Right lobe of liver (tissue), 6 donors: ENCODE measurements at regions not wholly inside any gene's neighbourhood (a gene's known extent, or its start where the extent isn't known, plus 50 kb on each side); places are given as distances from the start of the nearest gene placed in this dataset.

ENCODE experiments used
- ATAC-seq, 4 donors: fragments of 200-7000 bp; cut with Tn5 transposase; one replicate each; pipeline ENCODE4 v1.9.1; 2020; ENCODE audit warnings: mild to moderate bottlenecking in 4 of 4, moderate library complexity in 4 of 4
- DNase-seq, 3 donors: peaks; one replicate each; pipeline ENCODE4 v3.0.0-alpha.2; 2020
- H3K27ac ChIP-seq, 3 donors: fragments of 200-600 bp; one replicate each; pipeline ENCODE4 v1.8.0; 2022
- H3K27me3 ChIP-seq, 2 donors: fragments of 200-600 bp; one replicate each; pipeline ENCODE4 v1.8.0; 2022
- H3K36me3 ChIP-seq, 4 donors: fragments of 200-600 bp; sonication (generic) in 1 of 4; one replicate each; pipeline versions ENCODE4 v1.5.1 to v1.8.0; 2017 to 2022; ENCODE audit warnings: control low read depth in 1 of 4
- H3K4me1 ChIP-seq, 4 donors: fragments of 200-600 bp; sonication (generic) in 1 of 4; one replicate each; pipeline versions ENCODE4 v1.5.1 to v1.8.0; 2017 to 2022; ENCODE audit warnings: control low read depth in 1 of 4
- H3K4me3 ChIP-seq, 3 donors: fragments of 200-600 bp; one replicate each; pipeline ENCODE4 v1.8.0; 2022
- H3K9me3 ChIP-seq, 4 donors: fragments of 200-600 bp; sonication (generic) in 1 of 4; one replicate each; pipeline versions ENCODE4 v1.5.1 to v1.8.0; 2017 to 2022; ENCODE audit warnings: control low read depth in 1 of 4
- CTCF ChIP-seq, 4 donors: fragments of 200-600 bp in 3 of 4; fragments of 450-650 bp in 1 of 4; IDR thresholded peaks; one replicate each; pipeline versions ENCODE4 v1.5.1 to v1.8.0; 2016 to 2022; ENCODE audit warnings: antibody characterized with exemption in 4 of 4, mild to moderate bottlenecking in 2 of 4
- POLR2A ChIP-seq: fragments of 450-650 bp; IDR thresholded peaks from one replicate; pipeline ENCODE4 v1.6.1; 2017; ENCODE audit warnings: antibody characterized with exemption, mild to moderate bottlenecking
- WGBS: methylation state at CpG from one replicate; pipeline ENCODE4 v1.1.6; 2018; ENCODE audit warnings: low coverage, low lambda C conversion rate; ENCODE audit not compliant: insufficient coverage; ENCODE audit errors: missing lambda C conversion rate; 5-methylcytosine and 5-hydroxymethylcytosine counted together
- intact Hi-C, 2 donors: fragments of 100-400 bp; cut with DNase I; formaldehyde crosslinking; loops; one replicate each; pipeline versions ENCODE4 v1.11.2 to v1.14.1; 2022
- donor health status: DM: no; HTN: yes; CAD: no.
- donor health status: DM: no; HTN: no; CAD: no.
- donor health status: DM: no; HTN: no; CAD: no.
- donor health status: DM: no; HTN: yes; CAD: no.
- donor health status: DM: no; HTN: yes; CAD: no.

GRCh38 chr5:136642976-136643375 is 277.6 kb upstream of the TRPC7 start:
- H3K9me3 ChIP-seq = no peaks in the 10 kb centered on the region
- no peak for ATAC-seq
- H3K4me3 ChIP-seq = no peak overlapping the region
- H3K27ac ChIP-seq = no peak overlapping the region
- TF ChIP-seq CTCF (IDR thresholded peaks at IDR 0.05) (no peak), POLR2A (no peak)
- no peaks in the 10 kb centered on the region for H3K4me1 ChIP-seq
- no peaks in the 10 kb centered on the region for H3K36me3 ChIP-seq
- no peaks in the 10 kb centered on the region for H3K27me3 ChIP-seq
- no peak for DNase-seq
- 53% methylated on average over 2 of the region's 2 CpGs for WGBS
- intact Hi-C loops = no loop called here

DNA sequence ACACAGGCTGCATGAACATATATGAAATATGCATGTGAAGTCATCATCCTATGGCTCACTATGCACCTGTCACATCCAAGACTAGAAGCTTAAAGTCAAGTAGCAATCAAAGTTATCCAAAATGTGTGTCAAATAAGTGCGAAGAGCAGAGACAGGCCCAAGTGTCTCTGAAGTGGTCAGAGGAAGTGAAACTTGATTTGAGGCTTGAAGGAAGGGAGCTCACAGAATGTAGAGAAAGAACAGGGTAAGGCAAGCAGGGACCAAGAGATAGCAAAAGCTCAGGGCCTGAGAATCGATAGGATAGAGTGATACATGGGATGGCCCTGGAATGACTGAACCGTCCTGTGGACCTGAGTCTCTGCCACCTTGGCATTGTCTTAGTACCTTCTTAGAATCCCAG is 274.3 kb upstream of the TRPC7 start:
- WGBS = 81% methylated on average over 3 of the region's 3 CpGs

GRCh38 chr5:136638084-136638483 is 272.7 kb upstream of the TRPC7 start:
- TF ChIP-seq CTCF (IDR thresholded peaks at IDR 0.05) = no peak
- no peak for TF ChIP-seq POLR2A
- Histone ChIP-seq H3K4me1 (no peaks in the 10 kb centered on the region), H3K36me3 (no peaks in the 10 kb centered on the region), H3K27ac (no peak overlapping the region), H3K9me3 (no peaks in the 10 kb centered on the region), H3K27me3 (no peaks in the 10 kb centered on the region), H3K4me3 (no peak overlapping the region)
- no peak for ATAC-seq
- WGBS = no CpG with 5 or more reads among the region's 1 CpG
- intact Hi-C loops = no loop called here
- no peak for DNase-seq

More for the DNA sequence above, 274.3 kb upstream of the TRPC7 start:
- Histone ChIP-seq H3K36me3 (no peaks in the 10 kb centered on the region), H3K27ac (no peak overlapping the region), H3K4me3 (no peak overlapping the region), H3K4me1 (no peaks in the 10 kb centered on the region), H3K9me3 (no peaks in the 10 kb centered on the region), H3K27me3 (no peaks in the 10 kb centered on the region)
- intact Hi-C loops = no loop called here
- DNase-seq (no peak), ATAC-seq (no peak)
- TF ChIP-seq POLR2A (no peak), CTCF (IDR thresholded peaks at IDR 0.05) (no peak)

GRCh38 chr5:136636001-136636400 is 270.7 kb upstream of the TRPC7 start:
- no peak for ATAC-seq
- Histone ChIP-seq H3K4me1 (no peaks in the 10 kb centered on the region), H3K4me3 (no peak overlapping the region), H3K9me3 (no peaks in the 10 kb centered on the region), H3K36me3 (no peaks in the 10 kb centered on the region), H3K27me3 (no peaks in the 10 kb centered on the region), H3K27ac (no peak overlapping the region)
- TF ChIP-seq CTCF (IDR thresholded peaks at IDR 0.05) (no peak), POLR2A (no peak)
- WGBS = 93% methylated on average over 1 of the region's 1 CpG
- DNase-seq = no peak
- intact Hi-C loops = no loop called here

DNA sequence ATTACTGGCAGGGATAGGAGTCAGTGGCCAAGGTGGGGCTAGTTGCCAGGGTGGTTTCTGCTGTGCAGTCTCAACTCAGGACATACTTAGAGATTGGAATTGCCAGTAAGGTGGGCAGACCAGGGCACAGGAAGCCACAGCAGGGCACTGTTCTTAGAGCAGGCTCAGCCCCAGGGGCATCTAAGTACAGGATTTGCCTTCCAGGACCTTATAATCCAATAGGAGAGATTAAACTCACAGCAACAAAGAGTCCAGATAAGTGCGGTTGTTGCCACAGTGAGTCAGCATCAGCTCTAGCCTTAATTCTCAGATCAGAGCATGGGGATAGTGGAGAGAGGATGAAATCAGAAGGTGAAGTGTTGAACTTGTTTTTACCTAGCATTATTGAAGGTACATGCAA is 265.8 kb upstream of the TRPC7 start:
- intact Hi-C loops = no loop called here
- H3K4me1 ChIP-seq = no peaks in the 10 kb centered on the region
- H3K9me3 ChIP-seq = no peaks in the 10 kb centered on the region
- DNase-seq = no peak
- H3K36me3 ChIP-seq = no peaks in the 10 kb centered on the region
- ATAC-seq = no peak
- H3K4me3 ChIP-seq = no peak overlapping the region
- H3K27ac ChIP-seq = no peak overlapping the region
- WGBS = 50% methylated on average over 1 of the region's 1 CpG
- no peaks in the 10 kb centered on the region for H3K27me3 ChIP-seq
- TF ChIP-seq CTCF (IDR thresholded peaks at IDR 0.05) = no peak
- no peak for TF ChIP-seq POLR2A
